ENCODE measurements at regions not wholly inside any gene's neighbourhood (a gene's known extent, or its start where the extent isn't known, plus 50 kb on each side); places are given as distances from the start of the nearest gene placed in this dataset.

- Histone ChIP-seq H3K4me3 (ENCODE audit: low read depth, low read length) (no peak overlapping the region), H3K4me1 (ENCODE audit: control insufficient read depth, insufficient read depth, low read length, poor library complexity, severe bottlenecking) (no peaks in the 10 kb centered on the region), H3K27ac (ENCODE audit: insufficient read depth, low read length, poor library complexity, severe bottlenecking) (no peak overlapping the region), H3K27me3 (ENCODE audit: control insufficient read depth, insufficient read depth, low read length) (no peaks in the 10 kb centered on the region), H3K36me3 (ENCODE audit: control insufficient read depth, insufficient read depth, low read length) (no peaks in the 10 kb centered on the region), H3K9me3 (ENCODE audit: control insufficient read depth in 2 of 2, low read length in 2 of 2) (peaks cover 7% of the 10 kb centered on the region in 2 experiments)
- Mint-ChIP-seq H3K27ac (no peak overlapping the region), H3K36me3 (no peaks in the 10 kb centered on the region), H3K9me3 (peaks cover 3 to 39% (median 9%) of the 10 kb centered on the region in 7 donors), H3K4me1 (no peaks in the 10 kb centered on the region), H3K27me3 (no peaks in the 10 kb centered on the region), H3K4me3 (no peak overlapping the region)
- no peak for ATAC-seq (ENCODE audit: low read depth in 2 of 2)
- DNase-seq, result no peak
Observed at GRCh38 chr16:59655031-59655430, 920.9 kb upstream of the GOT2 start.

GRCh38 chr16:59654455-59654854, 920.3 kb upstream of the GOT2 start:
- H3K9me3 Mint-ChIP-seq, result peaks cover 4 to 38% (median 9%) of the 10 kb centered on the region in 7 donors

GRCh38 chr16:59651662-59652061, 917.5 kb upstream of the GOT2 start:
- H3K4me3 ChIP-seq (ENCODE audit: low read depth, low read length), result no peak overlapping the region
- H3K36me3 ChIP-seq (ENCODE audit: control insufficient read depth, insufficient read depth, low read length), result no peaks in the 10 kb centered on the region
- ATAC-seq (ENCODE audit: low read depth in 2 of 2) (no peak), DNase-seq (no peak)
- no peaks in the 10 kb centered on the region for H3K27me3 ChIP-seq (ENCODE audit: control insufficient read depth, insufficient read depth, low read length)
- H3K4me1 ChIP-seq (ENCODE audit: control insufficient read depth, insufficient read depth, low read length, poor library complexity, severe bottlenecking), result no peaks in the 10 kb centered on the region
- Mint-ChIP-seq H3K9me3 (peaks cover 5 to 37% (median 10%) of the 10 kb centered on the region in 7 donors), H3K27me3 (no peaks in the 10 kb centered on the region), H3K36me3 (no peaks in the 10 kb centered on the region), H3K4me1 (no peaks in the 10 kb centered on the region), H3K4me3 (no peak overlapping the region), H3K27ac (no peak overlapping the region)
- no peak overlapping the region for H3K27ac ChIP-seq (ENCODE audit: insufficient read depth, low read length, poor library complexity, severe bottlenecking)
- peaks cover 11 to 13% of the 10 kb centered on the region in 2 experiments for H3K9me3 ChIP-seq (ENCODE audit: control insufficient read depth in 2 of 2, low read length in 2 of 2)

More at GRCh38 chr16:59654455-59654854, 920.3 kb upstream of the GOT2 start:
- DNase-seq (no peak), ATAC-seq (ENCODE audit: low read depth in 2 of 2) (no peak)
- Histone ChIP-seq H3K9me3 (ENCODE audit: control insufficient read depth in 2 of 2, low read length in 2 of 2) (peaks cover 7% of the 10 kb centered on the region in 2 experiments), H3K36me3 (ENCODE audit: control insufficient read depth, insufficient read depth, low read length) (no peaks in the 10 kb centered on the region), H3K27ac (ENCODE audit: insufficient read depth, low read length, poor library complexity, severe bottlenecking) (no peak overlapping the region), H3K4me3 (ENCODE audit: low read depth, low read length) (no peak overlapping the region), H3K27me3 (ENCODE audit: control insufficient read depth, insufficient read depth, low read length) (no peaks in the 10 kb centered on the region), H3K4me1 (ENCODE audit: control insufficient read depth, insufficient read depth, low read length, poor library complexity, severe bottlenecking) (no peaks in the 10 kb centered on the region)
- H3K36me3 Mint-ChIP-seq, result no peaks in the 10 kb centered on the region
- no peaks in the 10 kb centered on the region for H3K4me1 Mint-ChIP-seq
- no peak overlapping the region for H3K27ac Mint-ChIP-seq
- H3K27me3 Mint-ChIP-seq, result no peaks in the 10 kb centered on the region
- H3K4me3 Mint-ChIP-seq, result no peak overlapping the region

DNA sequence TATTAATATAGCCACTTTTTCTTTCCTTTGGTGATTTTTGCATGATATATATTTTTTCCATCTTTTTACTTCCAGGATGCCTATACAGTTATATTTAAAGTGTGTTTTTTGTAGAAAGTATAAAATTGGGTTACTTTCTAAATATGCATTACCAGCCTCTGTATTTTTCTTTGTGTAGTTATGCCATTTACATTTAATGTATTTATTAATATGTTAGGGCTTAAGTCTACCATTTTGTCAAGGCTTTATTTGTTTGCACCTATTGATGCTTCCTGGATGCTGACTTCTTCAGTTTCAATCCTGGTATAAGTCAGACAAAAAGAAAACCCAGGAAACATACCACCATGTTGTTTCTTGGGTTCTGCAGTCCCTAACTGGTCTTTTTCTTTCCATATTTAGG, 911.1 kb upstream of the GOT2 start:
- no peak overlapping the region for H3K4me3 ChIP-seq (ENCODE audit: low read depth, low read length)
- no peaks in the 10 kb centered on the region for H3K4me1 Mint-ChIP-seq
- no peak overlapping the region for H3K27ac ChIP-seq (ENCODE audit: insufficient read depth, low read length, poor library complexity, severe bottlenecking)
- no peaks in the 10 kb centered on the region for H3K4me1 ChIP-seq (ENCODE audit: control insufficient read depth, insufficient read depth, low read length, poor library complexity, severe bottlenecking)
- H3K27me3 Mint-ChIP-seq, result no peaks in the 10 kb centered on the region
- no peak for ATAC-seq (ENCODE audit: low read depth in 2 of 2)
- no peak for DNase-seq
- no peaks in the 10 kb centered on the region for H3K27me3 ChIP-seq (ENCODE audit: control insufficient read depth, insufficient read depth, low read length)
- no peak overlapping the region for H3K27ac Mint-ChIP-seq
- no peaks in the 10 kb centered on the region for H3K36me3 ChIP-seq (ENCODE audit: control insufficient read depth, insufficient read depth, low read length)
- H3K4me3 Mint-ChIP-seq, result no peak overlapping the region
- no peaks in the 10 kb centered on the region for H3K36me3 Mint-ChIP-seq
- H3K9me3 Mint-ChIP-seq, result peaks cover 1 to 36% (median 8%) of the 10 kb centered on the region in 7 donors
- H3K9me3 ChIP-seq (ENCODE audit: control insufficient read depth in 2 of 2, low read length in 2 of 2), result peaks cover 7 to 11% of the 10 kb centered on the region in 2 experiments

DNA sequence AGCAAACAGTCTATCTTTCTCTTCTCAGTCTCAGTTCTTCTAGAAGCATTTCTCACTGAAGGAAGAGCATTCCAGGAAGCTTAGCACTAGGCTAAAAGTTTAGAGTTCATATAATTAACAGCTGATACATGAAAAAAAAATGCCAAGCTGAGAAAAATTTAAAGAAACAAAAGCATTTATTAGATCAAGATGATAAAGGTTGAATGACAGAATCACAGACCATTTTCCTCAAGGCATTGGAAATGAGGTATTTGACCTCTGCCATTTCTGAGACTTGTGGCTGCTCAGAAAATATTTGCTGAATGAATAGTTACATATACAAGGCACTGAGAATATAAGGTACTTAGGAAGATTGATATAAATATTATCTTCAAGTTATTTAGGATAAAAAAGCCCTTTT, 901.6 kb upstream of the GOT2 start:
- no peaks in the 10 kb centered on the region for H3K4me1 ChIP-seq (ENCODE audit: control insufficient read depth, insufficient read depth, low read length, poor library complexity, severe bottlenecking)
- Mint-ChIP-seq H3K36me3 (no peaks in the 10 kb centered on the region), H3K4me3 (no peak overlapping the region), H3K4me1 (no peaks in the 10 kb centered on the region), H3K27me3 (no peaks in the 10 kb centered on the region), H3K27ac (no peak overlapping the region), H3K9me3 (peaks cover 1 to 24% (median 13%) of the 10 kb centered on the region in 7 donors)
- no peaks in the 10 kb centered on the region for H3K27me3 ChIP-seq (ENCODE audit: control insufficient read depth, insufficient read depth, low read length)
- ATAC-seq (ENCODE audit: low read depth in 2 of 2), result no peak
- no peak overlapping the region for H3K27ac ChIP-seq (ENCODE audit: insufficient read depth, low read length, poor library complexity, severe bottlenecking)
- no peaks in the 10 kb centered on the region for H3K9me3 ChIP-seq (ENCODE audit: control insufficient read depth in 2 of 2, low read length in 2 of 2)
- no peak overlapping the region for H3K4me3 ChIP-seq (ENCODE audit: low read depth, low read length)
- H3K36me3 ChIP-seq (ENCODE audit: control insufficient read depth, insufficient read depth, low read length), result no peaks in the 10 kb centered on the region
- no peak for DNase-seq

- H3K4me3 ChIP-seq (ENCODE audit: low read depth, low read length), result no peak overlapping the region
- peaks cover 1 to 24% (median 13%) of the 10 kb centered on the region in 7 donors for H3K9me3 Mint-ChIP-seq
- no peak overlapping the region for H3K4me3 Mint-ChIP-seq
- H3K27me3 Mint-ChIP-seq, result no peaks in the 10 kb centered on the region
- ATAC-seq (ENCODE audit: low read depth in 2 of 2), result no peak
- no peak for DNase-seq
- H3K4me1 ChIP-seq (ENCODE audit: control insufficient read depth, insufficient read depth, low read length, poor library complexity, severe bottlenecking), result no peaks in the 10 kb centered on the region
- H3K27me3 ChIP-seq (ENCODE audit: control insufficient read depth, insufficient read depth, low read length), result no peaks in the 10 kb centered on the region
- H3K27ac Mint-ChIP-seq, result no peak overlapping the region
- no peaks in the 10 kb centered on the region for H3K36me3 ChIP-seq (ENCODE audit: control insufficient read depth, insufficient read depth, low read length)
- H3K4me1 Mint-ChIP-seq, result no peaks in the 10 kb centered on the region
- H3K27ac ChIP-seq (ENCODE audit: insufficient read depth, low read length, poor library complexity, severe bottlenecking), result no peak overlapping the region
- H3K36me3 Mint-ChIP-seq, result no peaks in the 10 kb centered on the region
- no peaks in the 10 kb centered on the region for H3K9me3 ChIP-seq (ENCODE audit: control insufficient read depth in 2 of 2, low read length in 2 of 2)
Observed at GRCh38 chr16:59634951-59635350, 900.8 kb upstream of the GOT2 start.

GRCh38 chr16:59634004-59634579, 900.0 kb upstream of the GOT2 start:
- Histone ChIP-seq H3K4me3 (ENCODE audit: low read depth, low read length) (no peak overlapping the region), H3K36me3 (ENCODE audit: control insufficient read depth, insufficient read depth, low read length) (no peaks in the 10 kb centered on the region), H3K4me1 (ENCODE audit: control insufficient read depth, insufficient read depth, low read length, poor library complexity, severe bottlenecking) (no peaks in the 10 kb centered on the region), H3K27me3 (ENCODE audit: control insufficient read depth, insufficient read depth, low read length) (no peaks in the 10 kb centered on the region), H3K9me3 (ENCODE audit: control insufficient read depth in 2 of 2, low read length in 2 of 2) (no peaks in the 10 kb centered on the region), H3K27ac (ENCODE audit: insufficient read depth, low read length, poor library complexity, severe bottlenecking) (no peak overlapping the region)
- no peak for ATAC-seq (ENCODE audit: low read depth in 2 of 2)
- Mint-ChIP-seq H3K4me1 (no peaks in the 10 kb centered on the region), H3K27me3 (no peaks in the 10 kb centered on the region), H3K36me3 (no peaks in the 10 kb centered on the region), H3K4me3 (no peak overlapping the region), H3K9me3 (peaks cover 1 to 24% (median 13%) of the 10 kb centered on the region in 7 donors), H3K27ac (no peak overlapping the region)
- DNase-seq, result no peak

- no peaks in the 10 kb centered on the region for H3K36me3 Mint-ChIP-seq
- H3K4me3 Mint-ChIP-seq, result no peak overlapping the region
- no peak overlapping the region for H3K27ac Mint-ChIP-seq
- Histone ChIP-seq H3K9me3 (ENCODE audit: control insufficient read depth in 2 of 2, low read length in 2 of 2) (no peaks in the 10 kb centered on the region), H3K27me3 (ENCODE audit: control insufficient read depth, insufficient read depth, low read length) (no peaks in the 10 kb centered on the region), H3K27ac (ENCODE audit: insufficient read depth, low read length, poor library complexity, severe bottlenecking) (no peak overlapping the region), H3K4me3 (ENCODE audit: low read depth, low read length) (no peak overlapping the region), H3K4me1 (ENCODE audit: control insufficient read depth, insufficient read depth, low read length, poor library complexity, severe bottlenecking) (no peaks in the 10 kb centered on the region), H3K36me3 (ENCODE audit: control insufficient read depth, insufficient read depth, low read length) (no peaks in the 10 kb centered on the region)
- peaks cover 3 to 20% (median 9%) of the 10 kb centered on the region in 7 donors for H3K9me3 Mint-ChIP-seq
- no peak for ATAC-seq (ENCODE audit: low read depth in 2 of 2)
- no peaks in the 10 kb centered on the region for H3K4me1 Mint-ChIP-seq
- DNase-seq, result no peak
- H3K27me3 Mint-ChIP-seq, result no peaks in the 10 kb centered on the region
Observed at GRCh38 chr16:59632276-59632855, 898.2 kb upstream of the GOT2 start.

All from CD4-positive, CD25-positive, alpha-beta regulatory T cell (primary cell).